Stimulated activated CD8-positive, alpha-beta memory T cell treated with anti-CD3 and anti-CD28 coated beads, Interleukin-15, amount 100 ng/mL, for 48 hours (primary cell): ENCODE measurements at regions not wholly inside any gene's neighbourhood (a gene's known extent, or its start where the extent isn't known, plus 50 kb on each side); places are given as distances from the start of the nearest gene placed in this dataset.
"Not testable (repeated sequence)": the region's sequence is repeated elsewhere in the genome, so short reads cannot be mapped to it uniquely, and the experiment has no call there.

Experiments
- DNase-seq, 2 donors: peaks; one replicate each; pipeline ENCODE4 v3.0.0-alpha.2; 2020; ENCODE audit warnings: low read depth in 2 of 2

- no peak for DNase-seq
These were observed 270.8 kb downstream of the KLF13 start for GRCh38 chr15:31597466-31597865.

GRCh38 chr15:31598620-31599019, 272.0 kb downstream of the KLF13 start:
- no peak for DNase-seq

- DNase-seq, result no peak
These were observed 278.9 kb downstream of the KLF13 start for GRCh38 chr15:31605467-31605931.

- DNase-seq, result no peak
These were observed 279.6 kb downstream of the KLF13 start for GRCh38 chr15:31606194-31606669.

- DNase-seq, result no peak
These were observed 280.4 kb downstream of the KLF13 start for GRCh38 chr15:31606931-31607497.

- DNase-seq, result no peak
These were observed 281.0 kb downstream of the KLF13 start for GRCh38 chr15:31607656-31608055.

GRCh38 chr15:31609258-31609681, 282.6 kb downstream of the KLF13 start:
- DNase-seq, result no peak

- DNase-seq, result no peak
These were observed 283.3 kb downstream of the KLF13 start for GRCh38 chr15:31609906-31610305.

- no peak for DNase-seq
These were observed 289.2 kb downstream of the KLF13 start for GRCh38 chr15:31615643-31616415.

- DNase-seq, result not testable (repeated sequence)
These were observed 296.7 kb downstream of the KLF13 start for GRCh38 chr15:31623297-31623696.

- not testable (repeated sequence) for DNase-seq
These were observed 297.5 kb downstream of the KLF13 start for GRCh38 chr15:31624115-31624514.

- DNase-seq, result not testable (repeated sequence)
These were observed 309.1 kb downstream of the KLF13 start for GRCh38 chr15:31635715-31636114.

GRCh38 chr15:31636911-31637310, 310.3 kb downstream of the KLF13 start:
- not testable (repeated sequence) for DNase-seq

GRCh38 chr15:31643955-31644354, 317.3 kb downstream of the KLF13 start:
- not testable (repeated sequence) for DNase-seq

- DNase-seq, result not testable (repeated sequence)
These were observed 318.1 kb downstream of the KLF13 start for GRCh38 chr15:31644761-31645160.

GRCh38 chr15:31647337-31647826, 320.7 kb downstream of the KLF13 start:
- DNase-seq, result not testable (repeated sequence)

GRCh38 chr15:31649634-31650033, 323.0 kb downstream of the KLF13 start:
- not testable (repeated sequence) for DNase-seq

GRCh38 chr15:31650055-31650701, 323.5 kb downstream of the KLF13 start:
- DNase-seq, result peak; percentile 10 to 32

GRCh38 chr15:31656915-31657314, 330.3 kb downstream of the KLF13 start:
- not testable (repeated sequence) for DNase-seq

GRCh38 chr15:31660816-31661215, 334.2 kb downstream of the KLF13 start:
- no peak for DNase-seq

- not testable (repeated sequence) for DNase-seq
These were observed 339.1 kb downstream of the KLF13 start for GRCh38 chr15:31665732-31666131.
